ENCODE measurements at regions not wholly inside any gene's neighbourhood (a gene's known extent, or its start where the extent isn't known, plus 50 kb on each side); places are given as distances from the start of the nearest gene placed in this dataset.

DNA sequence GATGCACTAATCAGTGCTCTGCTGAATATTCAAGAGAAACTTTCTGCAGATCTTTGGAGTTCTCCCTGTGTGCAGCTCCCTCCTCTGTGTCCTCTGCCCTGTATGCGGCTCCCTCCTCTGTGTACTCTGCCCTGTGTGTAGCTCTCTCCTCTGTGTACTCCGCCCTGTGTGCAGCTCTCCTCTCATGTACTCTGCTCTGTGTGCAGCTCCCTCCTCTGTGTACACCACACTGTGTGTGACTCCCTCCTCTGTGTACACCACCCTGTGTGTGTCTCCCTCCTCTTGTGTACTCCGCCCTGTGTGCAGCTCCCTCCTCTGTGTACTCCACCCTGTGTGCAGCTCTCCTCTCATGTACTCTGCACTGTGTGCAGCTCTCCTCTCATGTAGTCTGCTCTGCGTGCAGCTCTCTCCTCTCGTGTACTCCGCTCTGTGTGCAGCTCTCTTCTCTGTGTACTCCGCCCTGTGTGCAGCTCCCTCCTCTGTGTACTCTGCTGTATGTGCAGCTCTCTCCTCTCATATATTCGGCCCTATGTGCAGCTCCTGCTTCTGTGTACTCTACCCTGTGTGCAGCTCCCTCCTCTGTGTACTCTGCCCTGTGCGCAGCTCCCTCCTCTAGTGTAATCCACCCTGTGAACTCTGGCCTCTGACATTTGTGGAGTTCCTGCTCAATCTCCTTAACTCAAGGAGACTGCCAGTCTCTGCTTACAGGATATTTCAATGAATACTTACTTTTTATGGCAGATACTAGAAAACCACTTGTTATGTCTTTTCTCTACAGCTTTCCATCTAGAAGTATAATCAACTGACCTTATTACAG, 280.4 kb downstream of the GLRX3 start:
- no peak overlapping the region for H2AFZ ChIP-seq (ENCODE audit: low read length)
- intact Hi-C loops (cut with micrococcal nuclease), result no loop called here
- no peaks in the 10 kb centered on the region for H3K9me3 ChIP-seq (ENCODE audit: low read length)
- H3K27me3 ChIP-seq (ENCODE audit: low read length), result no peaks in the 10 kb centered on the region
- no peaks in the 10 kb centered on the region for H3K9me2 ChIP-seq (replicated peaks; ENCODE audit: low read length)
- no peaks in the 10 kb centered on the region for H3K4me1 ChIP-seq (ENCODE audit: insufficient read depth, low read length)
- CTCF ChIA-PET, result no interaction called here
- H3K36me3 ChIP-seq (ENCODE audit: low read depth, low read length), result no peaks in the 10 kb centered on the region
- ATAC-seq (no peak), DNase-seq (no peak)
- no peak overlapping the region for H3K4me3 ChIP-seq (ENCODE audit: low read length)
- no peaks in the 10 kb centered on the region for H4K20me1 ChIP-seq (ENCODE audit: low read length)
- BruUV-seq (replicated peaks), result no TSS peak
- no peak overlapping the region for H3K4me2 ChIP-seq (ENCODE audit: low read length)
- no peaks in the 10 kb centered on the region for H3K79me2 ChIP-seq (ENCODE audit: low read length)
- POLR2A ChIA-PET (ENCODE audit: unreplicated experiment), result no interaction called here
- TF ChIP-seq EZH2phosphoT487 (IDR thresholded peaks at IDR 0.05; ENCODE audit: borderline replicate concordance, low read length) (no peak), EZH2 (IDR thresholded peaks at IDR 0.05; ENCODE audit: low read length, unreplicated experiment) (no peak)
- TF ChIP-seq, protein P1, sequence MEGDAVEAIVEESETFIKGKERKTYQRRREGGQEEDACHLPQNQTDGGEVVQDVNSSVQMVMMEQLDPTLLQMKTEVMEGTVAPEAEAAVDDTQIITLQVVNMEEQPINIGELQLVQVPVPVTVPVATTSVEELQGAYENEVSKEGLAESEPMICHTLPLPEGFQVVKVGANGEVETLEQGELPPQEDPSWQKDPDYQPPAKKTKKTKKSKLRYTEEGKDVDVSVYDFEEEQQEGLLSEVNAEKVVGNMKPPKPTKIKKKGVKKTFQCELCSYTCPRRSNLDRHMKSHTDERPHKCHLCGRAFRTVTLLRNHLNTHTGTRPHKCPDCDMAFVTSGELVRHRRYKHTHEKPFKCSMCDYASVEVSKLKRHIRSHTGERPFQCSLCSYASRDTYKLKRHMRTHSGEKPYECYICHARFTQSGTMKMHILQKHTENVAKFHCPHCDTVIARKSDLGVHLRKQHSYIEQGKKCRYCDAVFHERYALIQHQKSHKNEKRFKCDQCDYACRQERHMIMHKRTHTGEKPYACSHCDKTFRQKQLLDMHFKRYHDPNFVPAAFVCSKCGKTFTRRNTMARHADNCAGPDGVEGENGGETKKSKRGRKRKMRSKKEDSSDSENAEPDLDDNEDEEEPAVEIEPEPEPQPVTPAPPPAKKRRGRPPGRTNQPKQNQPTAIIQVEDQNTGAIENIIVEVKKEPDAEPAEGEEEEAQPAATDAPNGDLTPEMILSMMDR (conservative IDR thresholded peaks at IDR 0.05; ENCODE audit: low read depth, low read length), result no peak
- H3K9ac ChIP-seq (ENCODE audit: low read length), result no peak overlapping the region
- no peaks in the 10 kb centered on the region for H3F3A ChIP-seq (ENCODE audit: low read length, unreplicated experiment)
- no peak overlapping the region for H3K27ac ChIP-seq (ENCODE audit: low read length)

- TF ChIP-seq EZH2 (IDR thresholded peaks at IDR 0.05; ENCODE audit: low read length, unreplicated experiment), result no peak
- TF ChIP-seq EZH2phosphoT487 (IDR thresholded peaks at IDR 0.05; ENCODE audit: borderline replicate concordance, low read length), result no peak
- TF ChIP-seq, protein P1 (conservative IDR thresholded peaks at IDR 0.05; ENCODE audit: low read depth, low read length), result no peak
- Histone ChIP-seq H3K4me3 (ENCODE audit: low read length) (no peak overlapping the region), H3K27me3 (ENCODE audit: low read length) (no peaks in the 10 kb centered on the region), H2AFZ (ENCODE audit: low read length) (no peak overlapping the region), H4K20me1 (ENCODE audit: low read length) (no peaks in the 10 kb centered on the region), H3K27ac (ENCODE audit: low read length) (no peak overlapping the region), H3K4me2 (ENCODE audit: low read length) (no peak overlapping the region), H3F3A (ENCODE audit: low read length, unreplicated experiment) (no peaks in the 10 kb centered on the region), H3K36me3 (ENCODE audit: low read depth, low read length) (no peaks in the 10 kb centered on the region), H3K79me2 (ENCODE audit: low read length) (no peaks in the 10 kb centered on the region), H3K9ac (ENCODE audit: low read length) (no peak overlapping the region), H3K9me2 (replicated peaks; ENCODE audit: low read length) (no peaks in the 10 kb centered on the region), H3K4me1 (ENCODE audit: insufficient read depth, low read length) (no peaks in the 10 kb centered on the region), H3K9me3 (ENCODE audit: low read length) (no peaks in the 10 kb centered on the region)
- no peak for ATAC-seq
- CTCF ChIA-PET, result no interaction called here
- POLR2A ChIA-PET (ENCODE audit: unreplicated experiment), result no interaction called here
- BruUV-seq (replicated peaks), result no TSS peak
- intact Hi-C loops (cut with micrococcal nuclease), result no loop called here
- DNase-seq, result no peak
Measured at GRCh38 chr10:130418731-130419130, 282.5 kb downstream of the GLRX3 start.

DNA sequence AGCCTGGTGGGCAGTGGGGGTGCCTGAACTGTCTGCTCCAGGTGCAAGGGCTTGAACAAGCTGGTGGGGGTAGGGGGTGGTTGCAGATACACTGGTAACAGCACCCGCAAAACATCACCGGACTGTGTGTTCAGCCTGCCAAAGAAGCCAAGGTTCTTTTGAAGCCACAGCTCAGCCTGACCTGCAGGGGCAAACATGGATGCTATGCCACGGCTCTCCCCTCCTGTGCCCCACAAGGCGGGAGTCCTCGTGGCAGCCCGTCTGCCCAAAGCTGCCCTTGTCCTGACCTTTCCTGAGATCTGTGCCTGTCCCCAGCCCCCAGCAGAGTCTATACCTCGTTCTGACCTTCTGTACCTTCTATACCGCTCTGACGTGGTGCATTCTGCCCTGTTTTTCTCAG, 285.7 kb downstream of the GLRX3 start:
- no peak overlapping the region for H3K4me3 ChIP-seq (ENCODE audit: low read length)
- H3K9ac ChIP-seq (ENCODE audit: low read length), result no peak overlapping the region
- no peak for TF ChIP-seq EZH2 (IDR thresholded peaks at IDR 0.05; ENCODE audit: low read length, unreplicated experiment)
- TF ChIP-seq, protein P1 (conservative IDR thresholded peaks at IDR 0.05; ENCODE audit: low read depth, low read length), result no peak
- no peak for TF ChIP-seq EZH2phosphoT487 (IDR thresholded peaks at IDR 0.05; ENCODE audit: borderline replicate concordance, low read length)
- no peak for DNase-seq
- no peak overlapping the region for H3K4me2 ChIP-seq (ENCODE audit: low read length)
- ChIA-PET CTCF (no interaction called here), POLR2A (ENCODE audit: unreplicated experiment) (no interaction called here)
- no TSS peak for BruUV-seq (replicated peaks)
- no peak for ATAC-seq
- intact Hi-C loops (cut with micrococcal nuclease), result no loop called here
- no peaks in the 10 kb centered on the region for H3K4me1 ChIP-seq (ENCODE audit: insufficient read depth, low read length)
- no peaks in the 10 kb centered on the region for H3K9me3 ChIP-seq (ENCODE audit: low read length)
- H3K27me3 ChIP-seq (ENCODE audit: low read length), result no peaks in the 10 kb centered on the region
- H3K79me2 ChIP-seq (ENCODE audit: low read length), result no peaks in the 10 kb centered on the region
- H4K20me1 ChIP-seq (ENCODE audit: low read length), result no peaks in the 10 kb centered on the region
- H3F3A ChIP-seq (ENCODE audit: low read length, unreplicated experiment), result no peaks in the 10 kb centered on the region
- no peaks in the 10 kb centered on the region for H3K9me2 ChIP-seq (replicated peaks; ENCODE audit: low read length)
- H2AFZ ChIP-seq (ENCODE audit: low read length), result no peak overlapping the region
- no peak overlapping the region for H3K27ac ChIP-seq (ENCODE audit: low read length)
- H3K36me3 ChIP-seq (ENCODE audit: low read depth, low read length), result no peaks in the 10 kb centered on the region
